Transverse colon (tissue), 4 donors: ENCODE measurements at regions not wholly inside any gene's neighbourhood (a gene's known extent, or its start where the extent isn't known, plus 50 kb on each side); places are given as distances from the start of the nearest gene placed in this dataset.
"Not testable (repeated sequence)": the region's sequence is repeated elsewhere in the genome, so short reads cannot be mapped to it uniquely, and the experiment has no call there.

Experiments
- DNase-seq: peaks from one replicate; pipeline ENCODE4 v3.0.0-alpha.2; 2019
- H3K27ac ChIP-seq, 4 donors: fragments of 200-600 bp; sonication (generic); 2 replicates each; pipeline ENCODE4 v1.5.1; 2016 to 2018; ENCODE audit warnings: inconsistent platforms in 4 of 4
- H3K27me3 ChIP-seq: fragments of 200-600 bp; sonication (generic); 2 replicates; pipeline ENCODE4 v1.5.1; 2017; ENCODE audit warnings: inconsistent platforms
- H3K36me3 ChIP-seq, 4 donors: fragments of 200-600 bp; sonication (generic); 2 replicates each; pipeline ENCODE4 v1.5.1; 2017 to 2019; ENCODE audit warnings: inconsistent platforms in 4 of 4
- H3K4me1 ChIP-seq, 4 donors: fragments of 200-600 bp; sonication (generic); 2 replicates each; pipeline ENCODE4 v1.5.1; 2017 to 2020; ENCODE audit warnings: inconsistent platforms in 4 of 4
- H3K4me3 ChIP-seq, 4 donors: fragments of 200-600 bp; sonication (generic); 1 replicate in 1 of 4; 2 replicates in 3 of 4; pipeline versions ENCODE4 v1.5.1 to v1.6.1; 2017 to 2019; ENCODE audit warnings: inconsistent platforms in 4 of 4
- H3K9me3 ChIP-seq, 2 donors: fragments of 200-600 bp; sonication (generic); 2 replicates each; pipeline ENCODE4 v1.5.1; 2017 to 2019; ENCODE audit warnings: inconsistent platforms in 2 of 2
- CTCF ChIP-seq, 5 experiments: fragments of 200-600 bp in 3 of 5; fragments of 450-650 bp in 2 of 5; sonication (generic) in 3 of 5; IDR thresholded peaks; 1 replicate in 2 of 5; 2 replicates in 3 of 5; pipeline ENCODE4 v1.5.1; 2016 to 2017; ENCODE audit warnings: antibody characterized with exemption in 5 of 5, inconsistent platforms in 3 of 5, mild to moderate bottlenecking in 2 of 5, moderate library complexity in 1 of 5
- EP300 ChIP-seq: sonication (generic); formaldehyde crosslinking; IDR thresholded peaks from one replicate; pipeline ENCODE4 v1.6.1; 2017; ENCODE audit warnings: antibody characterized with exemption, low read depth
- POLR2A ChIP-seq: fragments of 450-650 bp; IDR thresholded peaks from one replicate; pipeline ENCODE4 v1.6.1; 2016; ENCODE audit warnings: antibody characterized with exemption, mild to moderate bottlenecking, moderate library complexity
- POLR2AphosphoS5 ChIP-seq, 3 donors: sonication (generic); formaldehyde crosslinking; IDR thresholded peaks; one replicate each; pipeline ENCODE4 v1.6.1; 2016; ENCODE audit warnings: antibody characterized with exemption in 3 of 3
- WGBS, 2 donors: methylation state at CpG; one replicate each; pipeline ENCODE4 v1.1.5; 2018; ENCODE audit warnings: low coverage in 1 of 2; 5-methylcytosine and 5-hydroxymethylcytosine counted together
- in situ Hi-C, 4 donors: fragments of 200-750 bp; cut with MboI; loops; one replicate each; pipeline versions ENCODE4 v1.15.0 to v1.15.1; 2017; ENCODE audit warnings: low sequenced_read_pairs in 3 of 4, low pct_ligation_motif_present in 1 of 4, low pct_unique_long_range_greater_than_20kb in 1 of 4
- intact Hi-C: fragments of 100-400 bp; cut with DNase I; formaldehyde crosslinking; loops from one replicate; pipeline ENCODE4 v1.15.1; 2023; ENCODE audit warnings: low total_unique reads

- H3K36me3 ChIP-seq, result no peaks in the 10 kb centered on the region
- H3K9me3 ChIP-seq, result no peaks in the 10 kb centered on the region
- WGBS, 2 donors, result 86% methylated on average over 24 of the region's 25 CpGs; no CpG with 5 or more reads in 1 of the 2 donors
- intact Hi-C loops, result no loop called here
- no peak for DNase-seq
- no peak for TF ChIP-seq CTCF (IDR thresholded peaks at IDR 0.05)
- TF ChIP-seq EP300, result no peak
- TF ChIP-seq POLR2AphosphoS5 (IDR thresholded peaks at IDR 0.05), result no peak
- TF ChIP-seq POLR2A, result no peak
- in situ Hi-C loops, result no loop called here
- H3K4me1 ChIP-seq, result peaks cover 0 to 6% (median 3%) of the 10 kb centered on the region in 4 donors
- H3K27me3 ChIP-seq, result no peaks in the 10 kb centered on the region
- no peak overlapping the region for H3K4me3 ChIP-seq
- no peak overlapping the region for H3K27ac ChIP-seq
Measured at GRCh38 chr16:88329726-88330700, 52.7 kb upstream of the ZNF469 start.

GRCh38 chr16:88330971-88331890 lies 51.5 kb upstream of the ZNF469 start:
- no peaks in the 10 kb centered on the region for H3K27me3 ChIP-seq
- TF ChIP-seq EP300 (no peak), CTCF (IDR thresholded peaks at IDR 0.05) (no peak), POLR2AphosphoS5 (IDR thresholded peaks at IDR 0.05) (no peak), POLR2A (no peak)
- WGBS, 2 donors, result 92% methylated on average over 15 of the region's 15 CpGs

GRCh38 chr16:88331989-88332920 lies 50.5 kb upstream of the ZNF469 start:
- H3K9me3 ChIP-seq, result no peaks in the 10 kb centered on the region
- H3K27ac ChIP-seq, result peak overlapping the region in 1 of 4 donors; percentile 12
- H3K27me3 ChIP-seq, result no peaks in the 10 kb centered on the region
- H3K4me1 ChIP-seq, result peaks cover 0 to 6% (median 3%) of the 10 kb centered on the region in 4 donors
- H3K36me3 ChIP-seq, result no peaks in the 10 kb centered on the region
- H3K4me3 ChIP-seq, result no peak overlapping the region
- TF ChIP-seq POLR2A (no peak), POLR2AphosphoS5 (IDR thresholded peaks at IDR 0.05) (peak; percentile 47 to 54 (median 50)), EP300 (no peak)
- in situ Hi-C loops, result no loop called here
- 59 to 81% methylated on average over 5 to 22 of the region's 23 CpGs for WGBS, 2 donors
- intact Hi-C loops, result no loop called here
- DNase-seq, result peak; percentile 35

More at GRCh38 chr16:88330971-88331890, 51.5 kb upstream of the ZNF469 start:
- Histone ChIP-seq H3K36me3 (no peaks in the 10 kb centered on the region), H3K27ac (no peak overlapping the region), H3K4me1 (peaks cover 0 to 6% (median 3%) of the 10 kb centered on the region in 4 donors), H3K4me3 (no peak overlapping the region), H3K9me3 (no peaks in the 10 kb centered on the region)
- intact Hi-C loops, result no loop called here
- no peak for DNase-seq
- in situ Hi-C loops, result no loop called here

GRCh38 chr16:88332921-88333825 lies 49.6 kb upstream of the ZNF469 start:
- H3K4me1 ChIP-seq, DNase-seq, in situ Hi-C loops, H3K9me3 ChIP-seq, H3K36me3 ChIP-seq, H3K27me3 ChIP-seq, H3K27ac ChIP-seq, H3K4me3 ChIP-seq, intact Hi-C loops: not testable (repeated sequence)
- 35 to 65% methylated on average over 4 to 25 of the region's 33 CpGs for WGBS, 2 donors
